HG02885 (cell line): ENCODE measurements at regions not wholly inside any gene's neighbourhood (a gene's known extent, or its start where the extent isn't known, plus 50 kb on each side); places are given as distances from the start of the nearest gene placed in this dataset.

Source experiments
- ATAC-seq: cut with Tn5 transposase; IDR thresholded peaks from one replicate; pipeline ENCODE4 v1.9.1; 2021; ENCODE audit warnings: mild to moderate bottlenecking; ENCODE audit not compliant: unreplicated experiment, poor library complexity

DNA sequence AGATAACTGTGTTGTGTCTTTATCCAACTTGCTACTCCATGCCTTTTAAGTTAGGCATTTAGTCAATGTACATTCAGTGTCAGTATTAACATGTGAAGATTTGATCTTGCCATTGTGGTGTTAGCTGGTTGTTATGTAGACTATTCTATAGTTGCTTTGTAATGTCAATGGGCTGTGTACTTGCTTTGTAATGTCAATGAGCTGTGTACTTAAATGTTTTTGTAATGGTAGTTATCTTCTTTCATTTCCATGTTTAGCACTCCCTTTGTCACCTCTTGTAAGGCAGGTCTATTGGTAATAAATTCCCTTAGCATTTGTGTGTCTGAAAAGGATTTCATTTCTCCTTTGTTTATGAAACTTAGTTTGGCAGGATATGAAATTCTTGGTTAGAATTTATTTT is 53.4 kb downstream of the MC4R start:
- no peak for ATAC-seq

DNA sequence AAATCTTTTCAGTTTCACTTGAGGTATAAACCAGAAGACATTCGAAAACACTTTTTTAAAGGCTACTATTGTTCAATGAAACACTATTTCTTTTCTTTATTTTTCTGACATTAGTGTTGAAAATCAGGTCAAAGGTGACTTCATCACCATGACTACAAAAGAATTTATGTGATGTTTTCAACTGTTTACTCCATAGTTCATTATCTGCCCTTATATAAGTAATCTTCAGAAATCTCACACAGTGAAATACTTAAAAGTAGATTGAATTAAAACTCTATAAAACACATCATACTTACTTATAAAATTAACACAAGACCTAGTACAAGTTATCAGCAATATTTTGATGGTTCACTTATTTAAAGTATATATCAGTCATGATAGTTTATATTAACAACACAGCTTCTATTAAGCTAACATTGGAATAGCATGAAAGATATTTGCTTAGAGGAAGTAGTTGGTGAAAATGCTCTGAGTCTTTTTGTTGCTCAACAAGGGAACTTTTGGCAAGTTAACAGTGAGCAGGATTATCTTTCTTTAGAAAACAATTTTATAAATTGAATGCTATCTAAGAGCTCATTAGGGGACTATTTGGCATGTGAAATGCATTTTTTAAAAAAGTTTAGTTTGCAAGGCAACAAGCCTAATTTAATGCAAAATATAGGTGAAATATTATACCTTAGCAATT is 60.8 kb downstream of the MC4R start:
- no peak for ATAC-seq

DNA sequence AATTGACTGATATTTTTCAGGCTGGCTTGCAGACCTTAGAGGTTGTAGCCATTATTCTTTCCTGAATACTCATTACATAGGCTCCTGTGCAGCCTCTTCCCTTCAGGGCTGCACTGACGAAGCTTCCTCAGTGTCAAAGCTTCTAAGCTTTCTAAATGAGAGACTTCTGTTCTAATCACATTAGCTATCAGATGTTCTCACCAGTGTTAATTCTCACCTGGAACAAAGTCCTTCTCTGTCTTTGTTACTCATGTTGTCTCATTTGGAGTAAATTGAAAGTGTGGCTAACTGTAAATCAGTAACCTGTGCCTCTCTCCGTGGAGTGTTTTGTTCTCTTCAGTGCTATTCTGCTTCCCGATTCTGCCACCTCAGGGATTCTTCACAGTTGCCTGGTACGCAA is 76.9 kb downstream of the MC4R start:
- ATAC-seq: no peak

DNA sequence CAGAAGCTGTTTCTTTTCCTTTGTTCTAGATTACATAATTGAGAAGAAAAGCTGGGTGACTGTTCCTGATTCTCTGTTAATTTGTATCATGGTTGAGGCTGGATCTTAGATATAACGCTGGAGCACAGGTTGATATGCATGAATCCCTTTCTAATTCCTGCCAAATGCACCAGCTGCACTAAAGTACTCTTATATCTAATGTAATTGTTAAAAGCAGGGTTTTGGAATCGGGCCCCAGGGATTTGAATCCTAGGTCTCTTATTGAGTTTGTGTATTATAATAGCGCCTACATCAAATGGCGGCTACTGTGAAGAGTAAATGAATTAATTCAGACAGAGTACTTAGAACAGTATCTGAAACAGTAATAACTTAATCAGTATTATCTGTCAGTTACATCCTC is 80.4 kb downstream of the MC4R start:
- no peak for ATAC-seq

DNA sequence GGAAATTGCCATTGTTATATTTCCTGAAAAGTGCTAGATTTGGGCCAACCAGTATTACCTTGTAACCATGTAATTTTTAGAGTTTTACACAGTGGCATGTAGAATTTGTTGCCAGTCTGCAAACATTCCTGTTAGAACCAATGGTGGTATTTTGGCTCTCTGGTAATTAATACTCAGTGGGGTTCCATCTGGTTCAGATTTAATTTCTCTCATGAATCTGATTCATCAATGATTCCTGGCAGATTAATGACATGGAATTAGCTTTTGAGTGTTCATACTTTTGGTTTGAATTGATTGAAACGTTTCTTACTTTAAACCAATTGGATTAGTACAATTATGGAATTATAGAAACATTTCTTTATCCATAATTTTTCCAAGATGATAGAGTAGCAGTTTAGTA is 93.2 kb downstream of the MC4R start:
- ATAC-seq: no peak

DNA sequence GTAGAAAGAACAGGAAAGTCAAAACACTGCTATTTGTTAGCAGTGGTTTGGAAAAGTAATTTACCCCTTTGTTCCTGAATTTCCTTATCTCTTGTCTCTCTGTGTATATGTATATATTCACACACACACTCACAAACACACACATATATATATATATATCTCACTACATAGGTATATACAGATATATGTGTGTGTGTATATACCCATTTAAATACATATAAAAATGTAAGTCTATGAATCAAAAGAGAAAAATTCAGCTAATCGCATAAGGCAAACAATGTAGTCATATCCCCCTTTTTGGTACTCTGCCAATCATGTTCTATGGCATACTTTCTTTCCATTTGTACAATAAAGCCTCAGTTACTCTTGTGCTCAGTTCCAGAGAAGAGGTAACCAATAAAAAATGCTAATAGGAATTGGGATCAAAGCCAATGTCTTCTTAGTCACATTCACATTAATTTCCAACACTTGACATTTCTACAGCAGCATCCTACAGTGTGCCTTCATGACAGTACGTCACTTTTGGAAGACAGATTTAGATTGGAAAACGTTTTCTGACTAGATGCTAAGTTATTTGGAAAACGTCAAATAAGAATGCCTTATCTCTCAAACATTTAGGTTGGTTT is 94.6 kb downstream of the MC4R start:
- no peak for ATAC-seq

DNA sequence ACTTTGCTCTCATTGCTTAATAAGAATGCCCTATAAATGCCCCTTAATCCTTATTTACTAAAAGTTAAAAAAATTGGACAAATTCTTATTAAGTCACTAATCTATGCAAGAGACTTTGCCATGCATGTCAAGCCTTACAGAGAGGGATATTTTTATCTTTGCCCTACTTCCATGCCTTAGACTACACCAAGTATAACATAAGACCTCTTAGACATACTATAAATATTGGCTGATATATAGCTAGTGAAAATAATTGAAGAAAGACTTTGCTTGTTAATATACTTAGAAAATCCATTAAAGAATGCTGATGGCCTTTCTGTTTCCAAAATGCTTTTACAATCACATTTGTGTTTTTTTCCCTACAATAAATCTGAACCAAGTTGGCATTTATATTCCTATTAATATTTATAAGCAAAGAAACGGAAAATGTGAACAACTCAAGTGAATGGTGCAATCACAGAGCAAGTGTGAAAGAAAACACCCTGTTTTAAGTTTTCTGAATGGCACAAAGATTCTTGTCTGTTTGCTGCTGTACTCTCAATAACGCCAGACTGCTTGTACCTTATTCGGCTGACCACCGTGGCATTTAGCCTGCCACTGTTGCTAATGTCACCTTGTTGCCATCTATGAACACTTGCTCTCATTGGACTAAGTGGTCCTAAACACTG is 105.0 kb downstream of the MC4R start:
- ATAC-seq: no peak

DNA sequence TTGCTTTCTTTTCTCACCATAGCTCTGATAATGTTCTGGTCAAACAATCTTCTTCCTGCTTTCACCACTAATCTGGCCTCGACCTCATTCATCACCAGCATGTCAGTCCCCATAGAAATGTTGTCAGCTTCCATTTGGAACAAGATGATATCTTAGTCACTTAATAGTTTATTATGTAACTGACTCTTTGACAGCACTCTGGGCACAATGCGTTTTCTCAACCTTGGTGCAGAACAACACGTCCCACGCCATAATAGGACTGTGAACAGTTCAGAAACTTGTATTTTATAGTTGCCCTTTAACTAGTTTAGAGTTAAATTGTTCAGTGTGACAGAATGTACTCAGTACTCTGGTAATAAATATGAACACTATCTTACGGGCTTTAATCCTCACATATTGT is 106.0 kb downstream of the MC4R start:
- no peak for ATAC-seq

DNA sequence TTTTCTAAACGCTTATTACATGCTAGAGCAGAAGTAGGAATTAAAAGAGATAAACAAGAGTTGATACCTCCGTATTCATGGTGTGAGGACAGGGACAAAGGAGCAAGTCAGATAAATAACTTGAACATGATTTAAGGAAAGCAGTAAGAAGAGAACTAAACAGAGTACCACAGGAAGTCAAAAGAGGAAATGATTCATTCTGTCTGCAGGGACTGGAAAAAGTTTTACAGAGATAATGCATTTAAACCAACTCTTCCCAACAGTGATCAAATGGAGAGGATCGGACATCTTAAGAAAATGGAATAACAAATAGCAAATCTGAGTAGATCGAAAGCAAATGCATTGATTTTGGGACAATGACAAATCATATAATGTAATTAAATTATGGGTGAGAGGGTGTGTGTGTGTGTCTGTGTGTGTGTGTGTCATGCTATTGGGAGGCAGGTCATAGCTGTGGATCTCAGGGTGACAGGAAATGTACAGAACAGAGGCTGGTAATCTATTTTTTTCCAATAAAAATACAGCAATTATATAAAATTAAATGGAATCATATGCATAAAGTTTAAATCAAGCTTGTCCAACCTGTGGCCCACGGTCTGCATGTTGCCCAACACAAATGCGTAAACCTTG is 113.4 kb downstream of the MC4R start:
- peak; percentile 56 for ATAC-seq

DNA sequence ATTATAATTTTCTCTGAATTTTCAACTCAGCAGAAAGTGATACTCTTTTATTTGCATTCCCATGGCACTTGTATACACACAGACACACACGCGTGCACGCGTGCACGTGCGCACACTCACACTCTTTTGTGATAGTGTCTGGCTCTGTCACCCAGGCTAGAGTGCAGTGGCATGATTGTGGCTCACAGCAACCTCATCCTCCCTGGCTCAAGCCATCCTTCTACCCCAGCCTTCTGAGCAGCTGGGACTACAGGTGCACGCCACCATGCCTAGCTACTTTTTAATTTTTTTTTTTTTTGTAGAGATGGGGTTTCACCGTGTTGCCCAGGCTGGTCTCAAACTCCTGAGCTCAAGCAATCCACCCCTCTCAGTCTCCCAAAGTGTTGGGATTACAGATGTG is 123.2 kb downstream of the MC4R start:
- ATAC-seq: no peak

DNA sequence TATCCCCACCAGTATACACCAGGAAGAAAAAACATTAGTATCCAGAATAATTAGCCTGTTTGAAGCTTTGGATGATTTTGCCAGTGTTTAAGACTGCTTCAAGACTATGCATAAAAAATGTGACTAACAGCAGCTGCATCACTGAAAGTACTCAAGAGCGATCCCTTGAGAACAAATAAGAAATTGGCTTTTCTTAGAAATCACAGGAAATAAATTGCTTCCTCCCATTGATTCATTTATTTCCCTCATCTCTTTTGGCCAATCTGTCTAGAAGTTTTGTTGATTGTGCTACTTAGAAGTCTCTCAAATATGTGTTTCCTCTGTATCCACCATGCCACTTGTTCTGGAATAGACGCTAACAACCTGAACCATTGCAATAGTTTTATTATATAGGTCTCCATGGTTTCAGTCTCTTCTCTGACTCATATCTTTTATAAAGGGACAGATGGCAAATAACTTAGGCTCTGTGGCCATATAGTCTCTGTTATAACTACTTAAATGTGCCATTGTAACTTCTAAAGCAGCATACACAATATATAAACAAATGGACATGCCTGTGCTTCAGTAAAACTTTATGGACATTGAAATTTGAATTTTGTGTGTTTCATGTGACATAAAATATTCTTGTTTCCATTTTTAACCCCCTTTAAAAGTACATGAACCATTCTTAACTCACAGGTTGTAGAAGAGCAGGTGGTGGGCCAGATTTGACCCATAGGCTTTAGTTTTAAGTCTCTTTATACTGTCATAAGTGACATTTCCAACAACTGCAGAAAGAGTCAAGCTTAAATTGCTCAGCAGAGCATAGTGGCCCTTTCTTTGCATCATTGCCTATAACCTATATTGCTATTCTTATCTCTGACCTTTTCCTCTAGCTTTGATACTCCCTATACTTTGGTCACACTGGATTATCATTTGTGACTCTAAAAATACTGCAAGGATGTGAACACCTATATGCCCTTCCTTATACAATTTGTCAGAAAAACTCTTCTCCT is 123.9 kb downstream of the MC4R start:
- ATAC-seq: no peak

DNA sequence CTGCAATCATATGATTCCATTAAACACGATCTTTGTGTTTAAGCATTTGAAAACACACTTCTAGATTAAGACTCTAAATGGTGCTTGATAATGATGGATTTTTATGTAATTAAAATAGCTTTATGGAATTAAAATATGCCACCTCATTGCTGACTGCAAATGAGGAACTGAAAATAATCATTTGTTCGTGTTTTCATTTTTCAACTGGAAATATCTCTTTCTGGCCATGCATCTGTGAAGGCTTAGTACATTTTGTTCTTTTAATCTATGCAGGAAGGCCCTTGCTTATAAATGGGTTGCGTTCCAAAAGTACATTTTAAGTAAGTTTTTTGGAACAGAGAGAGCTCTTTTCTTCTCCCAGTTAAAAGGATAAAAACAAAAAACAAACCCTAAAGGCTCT is 125.5 kb downstream of the MC4R start:
- peak; percentile 75 for ATAC-seq

DNA sequence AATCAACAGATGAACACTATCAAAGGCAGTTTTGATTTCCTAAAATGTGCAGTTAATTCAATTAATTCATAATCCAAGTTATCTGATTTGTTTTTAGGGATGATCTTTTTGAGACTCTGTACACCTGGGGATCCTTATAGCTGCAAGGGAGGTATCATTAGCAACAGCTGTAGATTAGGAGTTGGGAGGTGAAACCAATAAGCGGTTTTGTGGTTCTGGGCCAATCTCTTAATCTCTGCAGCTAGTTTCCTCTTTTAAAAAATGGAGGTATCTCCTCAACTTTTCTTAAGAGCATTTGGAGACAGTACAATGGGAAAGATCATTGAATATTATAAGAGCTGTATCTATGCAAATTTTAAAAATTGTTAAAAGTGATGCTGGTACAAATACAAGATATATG is 126.0 kb downstream of the MC4R start:
- ATAC-seq: peak; percentile 72

DNA sequence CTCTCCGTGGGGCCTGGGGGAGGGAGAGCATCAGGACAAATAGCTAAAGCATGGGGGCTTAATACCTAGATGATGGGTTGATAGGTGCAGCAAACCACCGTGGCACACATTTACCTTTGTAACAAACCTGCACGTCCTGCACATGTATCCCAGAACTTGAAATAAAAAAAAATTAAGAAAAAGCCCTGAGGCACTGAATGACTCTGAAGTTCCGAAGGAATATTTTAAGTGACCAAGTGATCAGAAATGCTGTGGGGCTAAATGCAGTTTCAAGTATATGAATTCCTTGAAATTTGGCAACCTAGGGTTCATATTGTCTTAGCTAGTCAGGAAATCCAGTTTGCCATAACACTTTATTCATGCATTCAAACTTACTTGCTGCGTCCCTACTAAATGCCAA is 127.5 kb downstream of the MC4R start:
- no peak for ATAC-seq

DNA sequence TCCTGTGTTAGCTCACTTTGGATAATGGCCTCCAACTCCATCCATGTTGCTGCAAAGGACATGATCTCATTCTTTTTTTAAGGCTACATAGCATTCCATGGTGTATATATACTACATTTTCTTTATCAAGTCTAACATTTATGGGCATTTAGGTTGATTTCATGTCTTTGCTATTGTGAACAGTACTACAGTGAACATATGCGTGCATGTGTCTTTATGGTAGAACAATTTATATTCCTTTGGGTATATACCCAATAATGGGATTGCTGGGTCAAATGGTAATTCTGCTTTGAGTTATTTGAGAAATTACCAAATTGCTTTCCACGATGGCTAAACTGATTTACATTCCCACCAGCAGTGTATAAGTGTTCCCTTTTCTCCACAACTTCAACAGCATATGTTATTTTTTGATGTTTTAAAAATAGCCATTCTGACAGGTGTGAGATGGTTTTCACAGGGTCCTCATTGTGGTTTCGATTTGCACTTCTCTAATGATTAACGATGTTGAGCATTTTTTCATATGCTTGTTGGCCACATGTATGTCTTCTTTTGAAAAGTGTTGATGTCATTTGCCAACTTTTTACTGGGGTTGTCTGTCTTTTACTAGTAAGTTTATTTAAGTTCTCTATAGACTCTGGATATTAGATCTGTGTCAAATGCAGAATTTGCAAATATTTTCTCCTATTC is 133.4 kb downstream of the MC4R start:
- peak; percentile 87 for ATAC-seq

DNA sequence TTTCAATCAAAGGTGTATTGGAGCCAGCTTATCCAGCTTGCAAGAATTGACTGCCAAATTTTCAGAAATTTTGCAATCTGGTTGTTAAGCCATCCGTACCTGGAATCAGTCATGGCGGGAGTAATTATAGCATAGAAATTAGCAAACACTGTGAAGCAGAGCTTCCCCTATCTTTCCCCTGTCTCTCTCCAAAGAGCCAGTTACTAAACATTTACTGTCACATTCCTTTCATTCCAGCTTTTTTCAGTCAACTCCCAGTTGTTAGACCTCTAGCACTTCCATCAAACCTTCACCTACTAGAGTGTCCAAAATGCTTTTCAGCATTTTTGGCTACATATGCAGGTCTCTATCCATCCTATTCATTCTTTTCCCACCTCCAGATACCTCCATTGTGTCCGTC is 137.4 kb downstream of the MC4R start:
- ATAC-seq: no peak

DNA sequence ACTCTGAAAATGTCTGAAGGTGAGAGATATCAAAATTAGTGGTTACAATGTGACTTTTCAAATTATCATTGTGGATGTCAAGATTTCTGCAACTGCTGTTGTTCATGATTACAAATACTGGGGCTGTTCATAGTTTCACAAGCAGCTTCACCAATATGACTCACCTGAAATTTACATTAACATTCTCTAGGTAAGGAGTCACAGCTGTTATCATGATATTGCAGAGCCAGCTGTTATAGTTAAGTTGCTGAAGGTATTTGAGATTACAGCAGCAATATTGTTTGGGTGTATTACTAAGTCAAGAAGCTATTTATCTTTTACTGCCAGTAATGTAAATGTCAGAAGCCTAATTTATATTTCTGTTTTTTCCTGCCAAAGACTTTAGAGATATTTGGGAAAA is 140.0 kb downstream of the MC4R start:
- ATAC-seq: no peak

DNA sequence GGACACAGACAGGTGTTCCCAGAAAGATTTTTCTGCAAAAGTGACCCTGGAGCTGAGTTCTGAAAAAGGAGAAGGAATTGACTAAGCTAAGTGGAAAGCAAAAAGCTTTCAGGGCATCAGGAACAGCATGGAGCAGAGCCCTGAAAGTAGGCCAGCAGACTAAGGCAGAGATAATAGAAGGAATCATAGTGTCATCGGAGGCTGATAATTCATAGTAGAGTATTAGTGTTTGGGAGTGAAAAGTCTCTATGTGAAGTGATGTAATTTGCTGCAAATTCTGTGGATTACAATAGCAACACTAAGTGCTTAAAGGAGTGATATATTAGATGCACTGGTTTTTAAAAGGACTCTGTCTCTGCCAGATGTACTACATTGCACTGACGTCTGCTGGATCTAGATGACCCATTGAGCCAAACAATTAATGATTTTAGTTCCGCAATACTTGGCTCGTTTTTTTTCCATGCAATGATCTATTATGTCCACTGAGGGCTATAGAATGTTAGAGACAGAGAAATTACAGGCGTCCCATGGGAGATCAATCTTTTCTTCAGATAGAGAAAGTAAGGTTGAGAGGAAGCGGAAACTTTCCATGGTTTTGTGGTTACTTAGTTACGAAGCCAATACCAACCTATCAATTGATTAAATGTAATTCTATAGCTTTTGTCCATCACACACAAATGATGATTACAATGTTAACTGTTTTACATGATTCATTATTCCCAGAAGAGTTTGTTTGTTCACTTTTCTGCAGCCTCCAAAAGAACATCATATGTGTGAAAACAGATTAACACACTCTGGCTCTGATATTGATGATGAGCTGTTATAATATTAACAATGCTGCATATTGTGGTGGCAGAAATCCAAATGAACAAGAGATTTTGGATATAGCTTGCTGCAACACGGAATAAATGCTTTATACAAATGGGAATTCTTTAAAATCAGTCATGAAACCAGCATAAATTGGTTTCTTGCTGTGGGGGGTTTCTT is 143.7 kb downstream of the MC4R start:
- no peak for ATAC-seq

DNA sequence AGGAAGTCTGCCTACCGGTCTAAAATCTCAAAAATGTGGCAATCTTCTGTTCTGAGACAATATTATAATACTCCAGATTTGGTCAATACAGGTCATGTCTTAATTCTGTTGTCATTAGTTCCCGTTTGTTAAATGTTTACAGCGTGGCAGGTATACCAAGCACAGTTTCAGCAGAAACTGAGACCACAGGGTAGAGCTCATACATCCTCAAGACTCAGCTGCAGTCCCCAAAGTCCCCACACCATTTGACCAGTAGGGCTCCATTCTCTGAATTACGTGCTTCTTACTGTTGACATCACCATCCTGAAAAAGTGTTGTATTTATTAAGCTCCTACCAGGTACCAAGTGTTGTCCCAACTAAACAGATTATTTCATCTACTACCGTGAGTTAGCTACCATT is 157.1 kb downstream of the MC4R start:
- no peak for ATAC-seq
